NCI-H2196 (cell line): ENCODE measurements at regions not wholly inside any gene's neighbourhood (a gene's known extent, or its start where the extent isn't known, plus 50 kb on each side); places are given as distances from the start of the nearest gene placed in this dataset.
"Not testable (repeated sequence)": the region's sequence is repeated elsewhere in the genome, so short reads cannot be mapped to it uniquely, and the experiment has no call there.

Experiments used
- DNase-seq: peaks from one replicate; lab custom pipeline; 2025; ENCODE audit not compliant: unreplicated experiment; lab: John Stamatoyannopoulos, UW

DNA sequence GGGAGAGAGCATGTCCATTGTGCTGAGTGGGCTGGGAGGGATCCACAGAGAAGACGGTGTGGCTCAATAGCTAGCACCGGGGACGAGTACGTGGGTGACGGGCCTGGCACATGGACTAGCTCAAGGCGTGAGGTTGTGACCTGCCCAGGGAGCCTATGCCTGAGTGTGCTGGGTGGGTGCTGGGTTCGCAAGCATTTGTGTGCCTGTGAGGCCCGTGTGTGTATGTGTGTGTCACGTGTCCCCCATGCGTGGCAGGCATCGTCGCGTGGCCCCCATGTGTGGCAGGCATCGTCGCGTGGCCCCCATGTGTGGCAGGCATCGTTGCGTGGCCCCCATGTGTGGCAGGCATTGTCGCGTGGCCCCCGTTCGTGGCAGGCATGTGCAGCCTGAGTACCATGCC is 109.2 kb downstream of the TMEM121 start:
- DNase-seq, result no peak

DNA sequence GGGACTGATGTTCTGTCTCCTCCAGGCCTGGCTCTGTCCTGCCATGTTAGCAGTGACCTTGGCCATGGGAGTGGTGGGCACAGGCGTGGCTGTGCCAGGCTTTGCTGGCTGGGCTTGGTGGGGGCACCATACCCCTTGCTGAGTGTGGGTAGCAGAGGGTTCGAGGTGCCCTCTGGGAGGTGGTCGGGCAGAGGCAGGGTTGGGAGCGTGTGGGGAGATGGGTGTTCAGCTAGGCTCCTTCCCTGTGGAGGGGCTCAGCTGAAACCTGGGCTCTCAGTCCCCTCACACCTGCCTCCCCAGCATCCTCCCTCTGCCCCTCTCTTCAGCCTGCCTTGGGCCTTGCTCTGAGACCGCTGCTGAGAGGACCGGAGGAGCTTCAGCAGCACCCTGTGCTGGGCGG is 109.6 kb downstream of the TMEM121 start:
- DNase-seq, result not testable (repeated sequence)

DNA sequence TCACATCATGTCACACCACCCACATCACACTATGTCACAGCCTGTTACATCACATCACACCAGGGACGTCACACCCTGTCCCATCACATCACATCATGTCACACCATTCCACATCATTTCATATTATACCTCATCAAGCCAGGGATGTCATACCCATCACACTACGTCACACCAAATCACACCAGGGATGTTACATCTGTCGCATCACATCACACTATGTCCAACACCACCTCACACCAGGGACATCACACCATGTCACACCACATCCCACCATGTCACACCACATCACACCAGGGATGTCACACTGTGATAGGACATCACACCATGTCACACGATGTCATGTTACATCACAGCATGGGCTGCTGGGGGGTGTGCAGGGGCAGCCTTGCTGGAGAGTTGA is 110.6 kb downstream of the TMEM121 start:
- no peak for DNase-seq

- DNase-seq, result not testable (repeated sequence)
These were observed 111.0 kb downstream of the TMEM121 start for GRCh38 chr14:105637345-105637744.

- not testable (repeated sequence) for DNase-seq
These were observed 113.9 kb downstream of the TMEM121 start for GRCh38 chr14:105639969-105640931.

- no peak for DNase-seq
These were observed 114.9 kb downstream of the TMEM121 start for GRCh38 chr14:105641075-105641937.

DNA sequence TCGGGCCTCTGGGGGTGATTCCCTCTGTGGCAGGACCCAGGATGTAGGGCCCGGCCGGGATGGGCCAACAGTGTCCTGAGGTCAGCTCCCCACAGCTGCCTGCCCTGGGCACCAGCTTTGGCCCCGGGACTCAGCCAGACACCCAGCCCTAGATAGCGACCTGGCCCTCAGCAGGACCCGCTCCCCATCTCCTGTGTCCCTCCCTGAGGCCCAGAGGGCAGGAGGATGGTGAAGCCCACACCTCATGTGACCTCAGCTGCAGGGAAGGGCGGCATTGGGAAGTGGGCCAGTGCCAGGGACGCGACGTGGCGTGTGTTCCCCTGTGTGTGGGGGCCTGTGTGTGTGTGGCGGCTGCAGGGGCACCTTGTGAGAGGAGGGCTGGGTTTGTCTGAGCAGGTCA is 115.6 kb downstream of the TMEM121 start:
- DNase-seq, result not testable (repeated sequence)

GRCh38 chr14:105642486-105642885 is 116.1 kb downstream of the TMEM121 start:
- not testable (repeated sequence) for DNase-seq

- not testable (repeated sequence) for DNase-seq
These were observed 117.1 kb downstream of the TMEM121 start for GRCh38 chr14:105643406-105644052.

GRCh38 chr14:105644053-105644435 is 117.7 kb downstream of the TMEM121 start:
- DNase-seq, result not testable (repeated sequence)

- DNase-seq, result not testable (repeated sequence)
These were observed 118.1 kb downstream of the TMEM121 start for GRCh38 chr14:105644457-105644856.

- DNase-seq, result not testable (repeated sequence)
These were observed 118.5 kb downstream of the TMEM121 start for GRCh38 chr14:105644891-105645290.

- not testable (repeated sequence) for DNase-seq
These were observed 119.0 kb downstream of the TMEM121 start for GRCh38 chr14:105645389-105645788.

- DNase-seq, result no peak
These were observed 119.8 kb downstream of the TMEM121 start for GRCh38 chr14:105646175-105646574.

- DNase-seq, result not testable (repeated sequence)
These were observed 120.4 kb downstream of the TMEM121 start for GRCh38 chr14:105646711-105647281.

DNA sequence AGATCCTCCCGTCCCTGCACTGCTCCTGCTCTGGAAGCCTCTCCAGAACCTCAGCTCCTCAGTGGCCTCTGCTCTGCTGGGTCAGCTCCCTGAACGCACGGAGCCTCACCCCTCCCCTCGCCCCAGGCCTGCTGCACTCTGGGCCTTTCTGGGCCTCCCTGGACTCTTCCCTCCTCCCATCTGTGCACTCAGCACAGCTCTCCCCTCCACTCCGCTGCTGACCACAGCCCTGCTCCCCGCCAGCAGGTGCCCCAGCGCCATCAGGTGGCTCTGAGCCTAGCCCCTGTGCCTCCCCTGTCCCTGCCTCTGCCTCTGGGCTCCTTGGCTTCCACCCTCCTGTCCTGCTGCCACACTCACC is 121.0 kb downstream of the TMEM121 start:
- not testable (repeated sequence) for DNase-seq

- no peak for DNase-seq
These were observed 121.6 kb downstream of the TMEM121 start for GRCh38 chr14:105647784-105648608.

- DNase-seq, result not testable (repeated sequence)
These were observed 122.5 kb downstream of the TMEM121 start for GRCh38 chr14:105648609-105649535.

GRCh38 chr14:105652317-105652716 is 125.9 kb downstream of the TMEM121 start:
- DNase-seq, result not testable (repeated sequence)
